ENCODE measurements at regions not wholly inside any gene's neighbourhood (a gene's known extent, or its start where the extent isn't known, plus 50 kb on each side); places are given as distances from the start of the nearest gene placed in this dataset.

GRCh38 chr1:221601166-221601565 is 140.7 kb downstream of the DUSP10 start:
- TF ChIP-seq CTCF (conservative IDR thresholded peaks at IDR 0.05; ENCODE audit: low read depth, low read length) (no peak), EZH2phosphoT487 (IDR thresholded peaks at IDR 0.05; ENCODE audit: borderline replicate concordance, low read length) (no peak), EZH2 (IDR thresholded peaks at IDR 0.05; ENCODE audit: low read length, unreplicated experiment) (no peak)

Measured in PC-3 (cell line).